Non-pigmented ciliary epithelial cell (primary cell): ENCODE measurements at regions not wholly inside any gene's neighbourhood (a gene's known extent, or its start where the extent isn't known, plus 50 kb on each side); places are given as distances from the start of the nearest gene placed in this dataset.
"Not testable (repeated sequence)": the region's sequence is repeated elsewhere in the genome, so short reads cannot be mapped to it uniquely, and the experiment has no call there.

Source experiments
- DNase-seq: peaks from one replicate; pipeline ENCODE4 v3.0.0-alpha.2; 2010; ENCODE audit warnings: low read depth

DNA sequence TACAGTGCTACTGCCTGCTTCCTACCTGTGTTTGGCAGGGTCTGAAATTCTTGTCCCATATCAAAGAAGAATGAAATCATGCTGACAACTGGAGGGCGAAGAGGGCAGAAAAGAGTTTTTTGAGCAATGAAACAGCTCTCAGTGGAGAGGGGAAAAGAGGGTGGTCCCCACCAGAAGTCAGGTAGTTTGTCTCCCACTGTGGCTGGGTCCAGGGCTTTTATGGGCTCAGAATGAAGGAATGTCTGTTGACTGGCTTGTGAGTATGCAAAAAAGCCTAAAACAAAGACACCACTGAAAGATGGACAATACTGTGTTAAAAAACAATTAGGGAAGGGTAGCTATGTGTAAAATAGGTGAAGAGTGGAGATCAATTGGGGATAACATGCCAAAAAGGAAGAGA is 115.0 kb downstream of the ADAM29 start:
- no peak for DNase-seq

DNA sequence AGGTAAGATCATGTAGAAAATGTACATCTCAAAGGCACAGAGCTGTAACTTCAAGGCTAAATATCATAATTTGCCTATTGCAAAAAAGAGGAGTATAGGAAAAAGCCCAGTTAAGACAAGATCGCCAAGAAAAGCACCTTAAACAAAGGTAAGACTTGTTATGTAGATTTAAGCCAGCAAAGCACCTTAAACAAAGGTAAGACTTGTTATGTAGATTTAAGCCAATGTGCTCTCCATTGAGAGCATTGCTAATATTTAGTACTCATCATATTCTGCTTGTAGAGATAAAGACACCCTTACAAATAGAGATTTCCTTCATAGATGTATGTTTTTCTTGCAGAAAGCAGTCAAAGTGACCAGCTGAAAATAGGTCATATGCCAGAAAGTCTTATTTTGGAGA is 115.8 kb downstream of the ADAM29 start:
- DNase-seq, result no peak

DNA sequence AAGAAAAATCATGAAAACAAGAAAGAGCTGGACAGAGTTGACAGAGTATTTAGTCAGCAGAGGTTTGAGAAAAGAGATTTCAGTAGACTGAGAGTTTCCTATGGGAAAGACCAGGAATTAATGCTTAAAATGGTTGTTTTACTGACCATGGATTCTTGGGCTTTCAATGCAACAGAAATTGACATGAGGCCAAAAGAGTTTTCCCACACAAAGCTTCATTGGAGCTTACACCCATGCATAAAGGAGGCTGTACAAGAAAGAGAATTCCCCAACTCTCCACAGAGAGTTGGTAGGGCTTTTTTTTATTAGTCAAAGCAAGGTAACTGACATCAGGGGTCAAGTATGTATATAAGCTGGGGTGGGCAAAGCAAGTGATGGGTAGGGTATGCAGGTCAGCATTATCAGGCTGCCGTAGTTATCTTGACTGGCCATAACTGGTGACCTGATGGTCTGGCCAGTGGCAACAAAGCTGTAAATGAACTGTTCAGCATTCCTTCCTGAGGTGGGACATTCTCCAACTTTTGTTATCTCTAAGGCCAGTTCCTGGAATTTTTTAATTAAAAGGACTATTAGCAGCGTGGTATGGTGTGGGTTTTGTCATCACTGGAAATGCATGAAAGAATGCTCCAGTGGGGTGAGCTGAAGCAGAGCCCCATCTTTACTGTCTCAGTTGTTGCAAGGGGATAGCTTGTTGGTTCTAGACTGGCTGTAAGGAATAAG is 117.0 kb downstream of the ADAM29 start:
- no peak for DNase-seq

GRCh38 chr4:175035905-175036304 is 117.7 kb downstream of the ADAM29 start:
- DNase-seq, result peak; percentile 68

- DNase-seq, result no peak
Observed at GRCh38 chr4:175048111-175048784, 130.1 kb downstream of the ADAM29 start.

- no peak for DNase-seq
Observed at GRCh38 chr4:175048906-175049305, 130.7 kb downstream of the ADAM29 start.

DNA sequence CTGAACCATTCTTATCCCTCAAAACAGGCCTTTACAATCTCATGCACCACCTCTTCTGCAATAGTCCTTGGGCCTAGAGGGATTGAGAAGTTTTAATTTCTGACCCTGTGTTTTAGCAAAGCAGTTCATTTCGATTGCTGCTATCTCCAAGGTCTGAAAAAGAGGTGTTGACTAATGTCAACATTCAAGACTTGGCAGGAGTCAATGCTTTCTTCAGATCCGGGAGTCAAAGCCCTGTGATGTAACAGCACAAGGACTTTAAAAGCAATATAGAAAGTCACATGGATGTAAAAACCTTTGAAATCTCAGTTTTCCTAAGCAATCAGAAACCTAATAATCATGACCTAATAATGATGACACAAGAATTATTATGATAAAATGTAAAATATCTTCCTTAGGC is 133.8 kb downstream of the ADAM29 start:
- no peak for DNase-seq

DNA sequence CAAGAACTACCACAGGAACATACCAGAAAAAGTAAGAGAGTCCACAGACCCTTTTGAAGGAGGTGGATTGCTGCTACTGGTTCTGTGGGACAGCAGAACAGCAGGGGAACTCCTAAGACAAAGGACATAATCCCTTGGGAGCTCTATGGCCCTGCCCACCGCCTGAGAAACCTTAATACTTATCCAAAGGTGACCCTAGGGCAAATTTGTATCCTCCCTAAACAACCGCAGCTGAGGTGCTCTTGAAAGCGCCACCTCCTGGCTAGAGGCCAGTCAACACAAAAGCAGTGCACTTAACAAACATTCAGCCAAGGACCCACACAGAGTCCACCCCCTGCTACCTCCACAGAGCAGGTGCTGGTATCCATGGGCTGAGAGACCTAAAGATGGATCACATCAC is 136.8 kb downstream of the ADAM29 start:
- DNase-seq, result no peak

- DNase-seq, result no peak
Observed at GRCh38 chr4:175062183-175062592, 144.0 kb downstream of the ADAM29 start.

DNA sequence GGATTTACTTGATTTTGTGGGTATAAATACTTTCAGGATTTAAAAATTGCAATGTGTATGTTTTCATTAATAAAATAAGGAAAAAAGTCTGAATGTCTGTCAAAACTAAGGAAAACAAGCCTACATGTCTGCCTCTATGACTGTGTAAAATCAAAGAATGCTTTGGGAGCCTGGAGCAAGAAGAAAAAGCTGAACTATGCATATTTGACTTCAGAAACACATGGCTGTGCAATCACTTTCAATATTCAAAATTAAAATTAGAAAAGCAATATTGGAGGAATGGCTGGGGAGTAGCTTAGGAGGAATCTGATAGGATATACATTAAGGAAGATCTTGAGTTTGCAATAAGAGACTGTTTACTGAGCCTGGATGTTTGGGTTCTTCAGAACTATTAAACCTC is 147.1 kb downstream of the ADAM29 start:
- no peak for DNase-seq

DNA sequence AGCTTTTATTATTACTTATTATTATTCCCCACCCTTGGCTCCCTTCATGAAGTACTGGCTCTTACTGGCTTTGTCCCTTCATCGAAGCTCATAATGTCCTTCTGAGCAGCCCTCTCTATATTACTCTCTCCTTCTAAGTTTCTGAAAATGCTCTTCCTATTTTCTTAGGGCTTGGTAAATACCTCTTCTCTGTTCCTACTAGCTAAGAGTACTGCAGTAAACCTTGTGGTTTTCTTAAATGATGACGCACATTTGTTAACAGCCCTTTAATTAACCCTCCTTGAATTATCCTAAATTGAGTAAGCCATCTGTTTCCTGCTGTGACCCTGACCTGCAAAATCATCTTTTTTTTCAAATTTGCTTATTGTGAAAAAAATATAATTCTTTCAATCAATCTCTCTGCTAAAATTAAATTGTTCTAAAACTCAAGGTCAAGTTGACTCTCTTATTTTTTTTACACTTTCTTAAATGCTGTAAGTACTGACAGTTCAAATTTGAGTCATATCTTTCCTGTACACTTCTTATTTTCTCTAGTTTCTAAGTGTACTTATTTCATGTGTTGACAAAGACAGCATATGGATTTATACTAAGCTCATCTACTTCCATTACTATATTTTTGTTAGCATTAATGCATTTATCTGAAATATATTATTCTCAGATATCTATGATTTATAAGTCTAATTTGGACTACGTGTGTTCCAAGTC is 148.9 kb downstream of the ADAM29 start:
- DNase-seq, result no peak

DNA sequence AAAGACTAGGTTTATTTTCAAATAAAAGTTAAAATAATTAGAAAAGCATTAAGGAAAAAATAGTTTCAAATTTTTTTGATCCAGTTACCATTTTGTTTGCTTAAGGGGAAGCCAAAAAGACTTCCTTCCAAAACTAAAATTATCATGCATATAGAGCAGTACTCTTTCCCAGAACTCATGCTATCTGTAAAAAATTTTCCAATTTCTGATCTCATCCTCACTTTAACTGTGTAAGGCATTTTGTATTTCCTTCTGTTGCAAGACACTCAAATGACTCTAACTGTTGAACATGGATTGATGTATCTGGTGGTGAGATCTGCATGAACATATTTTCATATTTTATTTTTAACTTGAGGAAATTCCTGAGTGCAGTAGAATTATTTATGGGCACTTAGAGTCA is 150.1 kb downstream of the ADAM29 start:
- DNase-seq, result no peak

DNA sequence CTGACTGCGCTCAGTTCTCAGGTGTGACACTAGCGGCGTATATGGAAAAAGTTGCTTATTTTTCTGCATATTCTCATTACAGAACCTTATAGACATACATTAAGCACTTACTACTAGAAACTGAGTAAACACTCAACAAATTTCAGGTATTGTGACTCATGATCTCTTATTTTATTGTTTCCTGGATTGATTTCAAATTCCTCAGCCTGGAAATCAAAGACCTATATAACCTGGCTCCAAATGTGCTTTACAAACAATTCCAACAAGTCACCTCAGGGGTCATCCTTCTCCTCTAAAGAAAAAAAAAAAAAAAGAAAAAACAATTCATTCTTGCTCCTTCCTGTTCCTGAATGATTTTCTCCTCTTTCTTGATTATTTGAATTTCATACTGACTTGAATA is 152.3 kb downstream of the ADAM29 start:
- DNase-seq, result no peak

DNA sequence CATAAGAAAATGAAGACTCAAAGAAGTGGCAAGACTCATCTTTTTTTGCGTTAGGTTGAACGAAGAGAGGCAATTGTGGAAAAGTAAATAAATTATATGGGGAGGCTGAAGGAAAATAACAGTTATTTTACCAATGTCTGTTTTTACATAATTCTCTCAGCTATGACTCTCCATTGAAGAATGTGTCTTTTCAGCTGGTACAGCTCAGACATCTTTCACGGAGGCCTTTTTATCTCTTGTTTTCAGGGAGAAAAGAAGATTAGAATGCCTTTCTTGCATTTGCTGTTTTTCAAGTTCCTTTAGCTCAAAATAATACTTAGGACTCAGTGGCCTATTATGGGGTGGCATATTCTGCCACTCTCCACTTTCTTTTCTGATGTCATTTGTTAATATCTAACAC is 153.0 kb downstream of the ADAM29 start:
- peak; percentile 15 for DNase-seq

GRCh38 chr4:175087145-175087544 is 169.0 kb downstream of the ADAM29 start:
- DNase-seq, result no peak

DNA sequence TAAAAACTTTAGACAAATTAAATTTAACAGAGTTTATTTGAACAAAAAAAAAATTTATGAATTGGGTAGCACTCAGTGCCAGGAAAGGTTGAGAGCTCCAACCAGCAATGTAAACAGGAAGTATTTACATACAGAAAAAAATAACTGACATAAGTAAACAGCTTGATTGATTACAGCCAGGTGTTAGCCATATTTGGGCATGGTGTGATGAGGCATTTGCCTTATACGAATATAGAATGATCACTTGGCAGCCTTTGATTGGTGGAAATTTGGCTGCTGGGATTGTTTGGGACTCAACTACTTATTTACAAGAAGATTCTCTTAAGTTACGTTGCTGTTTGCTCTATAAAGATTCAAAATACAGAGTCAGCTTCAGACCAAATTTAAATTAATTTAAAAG is 172.0 kb downstream of the ADAM29 start:
- DNase-seq, result no peak

DNA sequence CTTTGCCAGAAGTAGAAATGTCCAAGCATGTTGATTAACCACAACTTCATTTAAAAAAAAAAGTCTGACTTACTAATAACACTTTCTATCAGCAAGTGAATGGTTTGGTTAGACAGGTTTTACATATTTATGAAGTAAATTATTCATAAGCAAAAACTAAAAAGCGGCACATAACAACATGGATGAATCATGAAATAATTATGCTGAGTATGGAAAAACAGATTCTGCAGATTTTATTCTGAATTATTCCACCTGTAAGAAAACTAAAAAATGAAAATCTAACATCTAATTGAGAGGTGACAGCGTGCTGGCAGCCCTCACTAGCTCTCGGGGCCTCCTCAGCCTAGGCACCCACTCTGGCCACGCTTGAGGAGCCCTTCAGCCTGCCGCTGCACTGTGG is 173.5 kb downstream of the ADAM29 start:
- no peak for DNase-seq

- no peak for DNase-seq
Observed at GRCh38 chr4:175092114-175092513, 174.0 kb downstream of the ADAM29 start.

- not testable (repeated sequence) for DNase-seq
Observed at GRCh38 chr4:175093055-175093454, 174.9 kb downstream of the ADAM29 start.

GRCh38 chr4:175103403-175103802 is 185.2 kb downstream of the ADAM29 start:
- no peak for DNase-seq

- no peak for DNase-seq
Observed at GRCh38 chr4:175106301-175106700, 188.1 kb downstream of the ADAM29 start.

DNA sequence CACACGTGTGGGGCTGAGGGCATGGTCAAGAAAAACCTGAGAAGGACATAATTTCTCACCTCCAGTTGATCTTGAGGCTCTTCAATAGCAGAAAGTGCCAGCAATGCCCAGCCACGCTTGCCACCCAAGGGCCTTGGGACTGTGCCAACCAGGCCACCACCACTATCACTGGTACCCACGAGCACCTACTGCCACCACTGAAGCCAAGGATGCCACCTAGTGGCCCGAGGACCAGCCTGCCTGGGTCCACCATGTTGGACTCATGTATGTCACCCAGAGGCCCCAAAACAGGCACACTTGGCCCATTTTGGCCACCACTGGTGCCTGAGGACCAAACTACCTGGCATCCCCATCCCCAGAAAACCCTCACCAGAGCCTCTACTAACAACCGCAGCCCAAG is 191.8 kb downstream of the ADAM29 start:
- no peak for DNase-seq

- DNase-seq, result no peak
Observed at GRCh38 chr4:175125410-175126068, 207.4 kb downstream of the ADAM29 start.
